Suprapubic skin (tissue), 3 donors: ENCODE measurements at regions not wholly inside any gene's neighbourhood (a gene's known extent, or its start where the extent isn't known, plus 50 kb on each side); places are given as distances from the start of the nearest gene placed in this dataset.

Experiments used
- CTCF ChIP-seq, 2 donors: fragments of 200-600 bp in 1 of 2; fragments of 450-650 bp in 1 of 2; sonication (generic) in 1 of 2; IDR thresholded peaks; one replicate each; pipeline ENCODE4 v1.5.1; 2016 to 2019; ENCODE audit warnings: antibody characterized with exemption in 2 of 2, mild to moderate bottlenecking in 1 of 2, moderate library complexity in 1 of 2
- POLR2AphosphoS5 ChIP-seq, 3 donors: sonication (generic); formaldehyde crosslinking; IDR thresholded peaks; one replicate each; pipeline ENCODE4 v1.6.1; 2017; ENCODE audit warnings: antibody characterized with exemption in 3 of 3

GRCh38 chr10:8510471-8510870 lies 456.0 kb downstream of the GATA3 start:
- no peak for TF ChIP-seq CTCF (IDR thresholded peaks at IDR 0.05)
- TF ChIP-seq POLR2AphosphoS5 (IDR thresholded peaks at IDR 0.05): no peak
